Fibroblast of skin of scalp (primary cell): ENCODE measurements at regions not wholly inside any gene's neighbourhood (a gene's known extent, or its start where the extent isn't known, plus 50 kb on each side); places are given as distances from the start of the nearest gene placed in this dataset.

Source experiments
- DNase-seq: peaks from one replicate; pipeline ENCODE4 v3.0.0-alpha.2; 2013

GRCh38 chr2:19711470-19712372 lies 190.1 kb downstream of the TTC32 start:
- DNase-seq, result peak; percentile 96

- no peak for DNase-seq
Measured at GRCh38 chr2:19710230-19710629, 191.6 kb downstream of the TTC32 start.

- no peak for DNase-seq
Measured at GRCh38 chr2:19709553-19709952, 192.2 kb downstream of the TTC32 start.

- DNase-seq, result no peak
Measured at GRCh38 chr2:19708776-19709175, 193.0 kb downstream of the TTC32 start.

- DNase-seq, result no peak
Measured at GRCh38 chr2:19706332-19706731, 195.5 kb downstream of the TTC32 start.

- peak; percentile 15 for DNase-seq
Measured at GRCh38 chr2:19702267-19702666, 199.5 kb downstream of the TTC32 start.

GRCh38 chr2:19700861-19701585 lies 200.8 kb downstream of the TTC32 start:
- no peak for DNase-seq

- no peak for DNase-seq
Measured at GRCh38 chr2:19697131-19697530, 204.7 kb downstream of the TTC32 start.

GRCh38 chr2:19695706-19696105 lies 206.1 kb downstream of the TTC32 start:
- no peak for DNase-seq

GRCh38 chr2:19691892-19692291 lies 209.9 kb downstream of the TTC32 start:
- DNase-seq, result no peak

GRCh38 chr2:19690429-19690828 lies 211.4 kb downstream of the TTC32 start:
- no peak for DNase-seq

- DNase-seq, result no peak
Measured at GRCh38 chr2:19689646-19690168, 212.1 kb downstream of the TTC32 start.

- DNase-seq, result no peak
Measured at GRCh38 chr2:19688059-19688458, 213.7 kb downstream of the TTC32 start.

- no peak for DNase-seq
Measured at GRCh38 chr2:19687017-19687659, 214.6 kb downstream of the TTC32 start.

- DNase-seq, result no peak
Measured at GRCh38 chr2:19686439-19686838, 215.3 kb downstream of the TTC32 start.

- DNase-seq, result no peak
Measured at GRCh38 chr2:19685731-19686130, 216.1 kb downstream of the TTC32 start.

GRCh38 chr2:19684516-19684915 lies 217.3 kb downstream of the TTC32 start:
- DNase-seq, result no peak

GRCh38 chr2:19683556-19683955 lies 218.2 kb downstream of the TTC32 start:
- DNase-seq, result no peak

- DNase-seq, result no peak
Measured at GRCh38 chr2:19682493-19682892, 219.3 kb downstream of the TTC32 start.

GRCh38 chr2:19677825-19678518 lies 223.8 kb downstream of the TTC32 start:
- no peak for DNase-seq

- DNase-seq, result no peak
Measured at GRCh38 chr2:19677215-19677777, 224.5 kb downstream of the TTC32 start.

GRCh38 chr2:19676770-19677169 lies 225.0 kb downstream of the TTC32 start:
- no peak for DNase-seq
